Kidney (tissue), 13 donors: ENCODE measurements at regions not wholly inside any gene's neighbourhood (a gene's known extent, or its start where the extent isn't known, plus 50 kb on each side); places are given as distances from the start of the nearest gene placed in this dataset.

Source experiments
- DNase-seq, 5 donors: peaks; one replicate each; pipeline ENCODE4 v3.0.0-alpha.2; 2013 to 2020
- FAIRE-seq: peaks from 2 replicates; lab custom pipeline; 2012; peaks lifted over from hg19 to GRCh38; lab: Jason Lieb, UNC
- H3K27ac ChIP-seq, 2 donors: one replicate each; pipeline ENCODE4 v1.7.0; 2013; ENCODE audit warnings: low read depth in 2 of 2, low read length in 2 of 2, inconsistent platforms in 1 of 2
- H3K27me3 ChIP-seq: one replicate; pipeline ENCODE4 v1.7.1; 2013; ENCODE audit warnings: low read length, inconsistent platforms; ENCODE audit not compliant: control insufficient read depth, insufficient read depth
- H3K36me3 ChIP-seq, 3 donors: one replicate each; pipeline versions ENCODE4 v1.7.0 to v1.7.1; 2013; ENCODE audit warnings: low read length in 3 of 3, control low read depth in 1 of 3, inconsistent platforms in 1 of 3; ENCODE audit not compliant: insufficient read depth in 3 of 3, control insufficient read depth in 2 of 3
- H3K4me1 ChIP-seq, 3 donors: one replicate each; pipeline versions ENCODE4 v1.7.0 to v1.7.1; 2013; ENCODE audit warnings: low read length in 3 of 3, inconsistent platforms in 1 of 3, low read depth in 1 of 3; ENCODE audit not compliant: control insufficient read depth in 2 of 3, insufficient read depth in 2 of 3
- H3K4me3 ChIP-seq, 3 donors: one replicate each; pipeline versions ENCODE4 v1.7.0 to v1.8.1; 2013; ENCODE audit warnings: low read length in 3 of 3, control low read depth in 1 of 3, inconsistent platforms in 1 of 3
- H3K9ac ChIP-seq, 3 donors: one replicate each; pipeline versions ENCODE4 v1.7.0 to v1.7.1; 2013; ENCODE audit warnings: low read length in 3 of 3, control low read depth in 1 of 3, inconsistent platforms in 1 of 3
- H3K9me3 ChIP-seq, 3 donors: one replicate each; pipeline versions ENCODE4 v1.7.0 to v1.7.1; 2013; ENCODE audit warnings: low read length in 3 of 3, control low read depth in 1 of 3, inconsistent platforms in 1 of 3; ENCODE audit not compliant: control insufficient read depth in 2 of 3, insufficient read depth in 1 of 3
- CTCF ChIP-seq: IDR thresholded peaks from 3 replicates; pipeline ENCODE4 v1.5.1; 2012; ENCODE audit warnings: mild to moderate bottlenecking, moderate library complexity, borderline replicate concordance; ENCODE audit not compliant: insufficient read depth; ENCODE audit errors: extremely low read depth
- intact Hi-C: fragments of 100-400 bp; cut with DNase I; formaldehyde crosslinking; loops from one replicate; pipeline ENCODE4 v1.11.1; 2022
- donor health status: control.
- donor health status: control.
- donor health status: control.
- donor health status: control.
- donor health status: control.
- donor health status: DM: yes; HTN: yes; CAD: no.
- donor health status: Normal renal cell carcinoma (clear cell type).

GRCh38 chr17:77611791-77612502 is 346.6 kb upstream of the TNRC6C start:
- Histone ChIP-seq H3K36me3 (no peaks in the 10 kb centered on the region), H3K4me3 (no peak overlapping the region), H3K9me3 (no peaks in the 10 kb centered on the region), H3K4me1 (no peaks in the 10 kb centered on the region), H3K9ac (no peak overlapping the region), H3K27me3 (no peaks in the 10 kb centered on the region), H3K27ac (no peak overlapping the region)
- DNase-seq (no peak), FAIRE-seq (no peak)
- intact Hi-C loops, result no loop called here
- no peak for TF ChIP-seq CTCF

- H3K27ac ChIP-seq, result no peak overlapping the region
- no peak for TF ChIP-seq CTCF
- H3K36me3 ChIP-seq, result no peaks in the 10 kb centered on the region
- H3K4me1 ChIP-seq, result no peaks in the 10 kb centered on the region
- no peak overlapping the region for H3K4me3 ChIP-seq
- H3K27me3 ChIP-seq, result no peaks in the 10 kb centered on the region
- DNase-seq (no peak), FAIRE-seq (no peak)
- intact Hi-C loops, result no loop called here
- H3K9ac ChIP-seq, result no peak overlapping the region
- no peaks in the 10 kb centered on the region for H3K9me3 ChIP-seq
Observed at GRCh38 chr17:77613218-77613617, 345.3 kb upstream of the TNRC6C start.

- intact Hi-C loops, result no loop called here
- no peaks in the 10 kb centered on the region for H3K27me3 ChIP-seq
- no peaks in the 10 kb centered on the region for H3K4me1 ChIP-seq
- H3K27ac ChIP-seq, result no peak overlapping the region
- H3K9me3 ChIP-seq, result no peaks in the 10 kb centered on the region
- FAIRE-seq, result no peak
- no peaks in the 10 kb centered on the region for H3K36me3 ChIP-seq
- no peak overlapping the region for H3K4me3 ChIP-seq
- no peak for TF ChIP-seq CTCF
- H3K9ac ChIP-seq, result no peak overlapping the region
- DNase-seq, result no peak
Observed at GRCh38 chr17:77613627-77614026, 344.9 kb upstream of the TNRC6C start.
